EH (cell line): ENCODE measurements at regions not wholly inside any gene's neighbourhood (a gene's known extent, or its start where the extent isn't known, plus 50 kb on each side); places are given as distances from the start of the nearest gene placed in this dataset.
"Not testable (repeated sequence)": the region's sequence is repeated elsewhere in the genome, so short reads cannot be mapped to it uniquely, and the experiment has no call there.

Experiments used
- DNase-seq: peaks from one replicate; pipeline ENCODE4 v3.0.0-alpha.2; 2015; ENCODE audit warnings: low read depth

- DNase-seq = no peak
Measured at GRCh38 chr2:9708683-9709538, 78.1 kb upstream of the YWHAQ start.

- no peak for DNase-seq
Measured at GRCh38 chr2:9709539-9710285, 78.9 kb upstream of the YWHAQ start.

GRCh38 chr2:9710311-9710710, 79.5 kb upstream of the YWHAQ start:
- DNase-seq = no peak

GRCh38 chr2:9712263-9712662, 81.5 kb upstream of the YWHAQ start:
- no peak for DNase-seq

- DNase-seq = no peak
Measured at GRCh38 chr2:9714630-9715214, 83.9 kb upstream of the YWHAQ start.

- DNase-seq = no peak
Measured at GRCh38 chr2:9715238-9715637, 84.4 kb upstream of the YWHAQ start.

- no peak for DNase-seq
Measured at GRCh38 chr2:9717886-9718451, 87.2 kb upstream of the YWHAQ start.

- DNase-seq = no peak
Measured at GRCh38 chr2:9720352-9721093, 89.7 kb upstream of the YWHAQ start.

- no peak for DNase-seq
Measured at GRCh38 chr2:9721344-9721743, 90.5 kb upstream of the YWHAQ start.

- DNase-seq = no peak
Measured at GRCh38 chr2:9722451-9722850, 91.7 kb upstream of the YWHAQ start.

- DNase-seq = no peak
Measured at GRCh38 chr2:9724565-9724964, 93.8 kb upstream of the YWHAQ start.

GRCh38 chr2:9725106-9725505, 94.3 kb upstream of the YWHAQ start:
- no peak for DNase-seq

GRCh38 chr2:9726016-9726415, 95.2 kb upstream of the YWHAQ start:
- not testable (repeated sequence) for DNase-seq

GRCh38 chr2:9730523-9730922, 99.7 kb upstream of the YWHAQ start:
- DNase-seq = not testable (repeated sequence)

GRCh38 chr2:9732824-9733223, 102.0 kb upstream of the YWHAQ start:
- DNase-seq = no peak

- DNase-seq = no peak
Measured at GRCh38 chr2:9734308-9734707, 103.5 kb upstream of the YWHAQ start.

- no peak for DNase-seq
Measured at GRCh38 chr2:9735335-9735734, 104.5 kb upstream of the YWHAQ start.

- DNase-seq = no peak
Measured at GRCh38 chr2:9736021-9736420, 105.2 kb upstream of the YWHAQ start.

GRCh38 chr2:9737053-9737875, 106.0 kb upstream of the TAF1B start:
- DNase-seq = peak; percentile 42

- DNase-seq = no peak
Measured at GRCh38 chr2:9738062-9738461, 105.2 kb upstream of the TAF1B start.
